Pancreas (tissue), 10 donors: ENCODE measurements at regions not wholly inside any gene's neighbourhood (a gene's known extent, or its start where the extent isn't known, plus 50 kb on each side); places are given as distances from the start of the nearest gene placed in this dataset.

Experiments used
- ATAC-seq, 4 donors: fragments of 200-7000 bp; cut with Tn5 transposase; one replicate each; pipeline versions ENCODE4 v1.8.0 to v1.9.1; 2020; ENCODE audit warnings: mild to moderate bottlenecking in 4 of 4, moderate library complexity in 4 of 4
- DNase-seq, 6 donors: peaks; one replicate each; pipeline ENCODE4 v3.0.0-alpha.2; 2020
- FAIRE-seq: peaks from 2 replicates; lab custom pipeline; 2012; peaks lifted over from hg19 to GRCh38; lab: Jason Lieb, UNC
- H3K27ac ChIP-seq, 4 donors: fragments of 200-600 bp; sonication (generic); 1 replicate in 3 of 4; 2 replicates in 1 of 4; pipeline versions ENCODE4 v1.5.0 to v1.8.0; 2020
- H3K27me3 ChIP-seq, 4 donors: fragments of 200-600 bp; one replicate each; pipeline ENCODE4 v1.8.0; 2021
- H3K36me3 ChIP-seq, 3 donors: fragments of 200-600 bp; sonication (generic) in 1 of 3; one replicate each; pipeline versions ENCODE4 v1.5.0 to v1.8.0; 2020 to 2021
- H3K4me1 ChIP-seq, 3 donors: fragments of 200-600 bp; one replicate each; pipeline ENCODE4 v1.8.0; 2021
- H3K4me3 ChIP-seq, 4 donors: fragments of 200-600 bp; sonication (generic) in 2 of 4; one replicate each; pipeline versions ENCODE4 v1.5.0 to v1.8.0; 2020 to 2021
- H3K9me3 ChIP-seq, 4 donors: fragments of 200-600 bp; one replicate each; pipeline ENCODE4 v1.8.0; 2021
- WGBS, 2 donors: extraction: QIAGEN DNeasy Blood & Tissue Kit; methylation state at CpG; one replicate each; pipeline ENCODE4 v1.1.7; 2013; 5-methylcytosine and 5-hydroxymethylcytosine counted together
- intact Hi-C, 3 donors: fragments of 100-400 bp; cut with DNase I; formaldehyde crosslinking; loops; one replicate each; pipeline versions ENCODE4 v1.11.1 to v1.14.2; 2022
- TF ChIP-seq, protein P1 (sequence below), 4 donors: fragments of 200-600 bp; sonication (generic) in 3 of 4; IDR thresholded peaks; one replicate each; pipeline versions ENCODE4 v1.5.0 to v1.8.0; 2021; ENCODE audit warnings: antibody characterized with exemption in 4 of 4
- donor health status: healthy with polysubstance abuse.
- donor health status: DM: no; HTN: no; CAD: no; lungs with moderate emphysema.
- donor health status: DM: no; HTN: no; CAD: no.
- donor health status: control.
- donor health status: control.
- donor health status: Bipolar disorder and iron deficiency.
- donor health status: DM: yes; HTN: yes; CAD: no.
- donor health status: DM: no; HTN: no; CAD: no.
- donor health status: DM: no; HTN: no; CAD: no.
- donor health status: DM: yes; HTN: yes; CAD: no.

DNA sequence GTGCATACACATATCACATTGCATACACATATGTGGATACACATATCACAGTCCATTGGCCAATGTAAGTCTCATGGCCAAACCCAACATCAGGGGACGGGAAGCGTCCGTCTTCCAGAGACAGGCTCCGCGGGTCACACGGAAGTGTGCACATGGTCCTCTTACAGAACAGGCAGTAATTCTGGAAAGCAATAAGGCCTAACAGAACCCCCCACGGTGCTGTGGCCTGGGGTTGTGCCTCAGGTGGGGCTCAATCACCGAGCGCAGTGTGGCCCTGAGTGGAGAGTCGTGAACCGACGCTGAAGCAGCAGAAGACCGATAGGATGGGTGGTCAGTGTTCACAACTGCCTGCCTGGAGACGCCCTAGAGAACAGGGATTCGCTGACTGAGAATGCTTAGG lies 857.3 kb downstream of the GALR1 start:
- no peaks in the 10 kb centered on the region for H3K36me3 ChIP-seq
- intact Hi-C loops, result no loop called here
- DNase-seq, result no peak
- ATAC-seq, result no peak
- H3K4me3 ChIP-seq, result no peak overlapping the region
- H3K27ac ChIP-seq, result no peak overlapping the region
- no peaks in the 10 kb centered on the region for H3K27me3 ChIP-seq
- H3K9me3 ChIP-seq, result no peaks in the 10 kb centered on the region
- FAIRE-seq, result no peak
- H3K4me1 ChIP-seq, result no peaks in the 10 kb centered on the region
- TF ChIP-seq, protein P1, sequence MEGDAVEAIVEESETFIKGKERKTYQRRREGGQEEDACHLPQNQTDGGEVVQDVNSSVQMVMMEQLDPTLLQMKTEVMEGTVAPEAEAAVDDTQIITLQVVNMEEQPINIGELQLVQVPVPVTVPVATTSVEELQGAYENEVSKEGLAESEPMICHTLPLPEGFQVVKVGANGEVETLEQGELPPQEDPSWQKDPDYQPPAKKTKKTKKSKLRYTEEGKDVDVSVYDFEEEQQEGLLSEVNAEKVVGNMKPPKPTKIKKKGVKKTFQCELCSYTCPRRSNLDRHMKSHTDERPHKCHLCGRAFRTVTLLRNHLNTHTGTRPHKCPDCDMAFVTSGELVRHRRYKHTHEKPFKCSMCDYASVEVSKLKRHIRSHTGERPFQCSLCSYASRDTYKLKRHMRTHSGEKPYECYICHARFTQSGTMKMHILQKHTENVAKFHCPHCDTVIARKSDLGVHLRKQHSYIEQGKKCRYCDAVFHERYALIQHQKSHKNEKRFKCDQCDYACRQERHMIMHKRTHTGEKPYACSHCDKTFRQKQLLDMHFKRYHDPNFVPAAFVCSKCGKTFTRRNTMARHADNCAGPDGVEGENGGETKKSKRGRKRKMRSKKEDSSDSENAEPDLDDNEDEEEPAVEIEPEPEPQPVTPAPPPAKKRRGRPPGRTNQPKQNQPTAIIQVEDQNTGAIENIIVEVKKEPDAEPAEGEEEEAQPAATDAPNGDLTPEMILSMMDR (IDR thresholded peaks at IDR 0.05), result no peak
- WGBS, 2 donors, result 84 to 91% methylated on average over 15 of the region's 15 CpGs

DNA sequence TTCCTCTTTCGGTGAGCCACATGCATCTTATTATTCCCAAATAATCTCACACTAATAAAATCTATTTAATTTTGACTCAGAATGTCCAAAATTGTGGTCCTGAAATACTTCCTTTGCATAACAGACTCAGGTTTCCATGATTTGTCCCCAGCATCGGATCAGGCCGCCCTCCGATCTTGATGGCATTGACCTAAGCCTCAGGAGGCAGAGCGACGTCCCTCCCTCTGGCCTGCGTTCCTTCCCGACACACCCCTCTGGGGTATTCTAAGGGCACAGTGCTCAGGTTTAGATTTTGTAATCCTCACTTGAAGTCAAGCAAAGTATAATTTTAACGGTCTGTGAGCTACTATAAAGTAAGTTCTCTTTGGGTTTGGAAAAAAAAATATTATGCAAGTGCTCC lies 857.7 kb downstream of the GALR1 start:
- 62 to 75% methylated on average over 9 of the region's 9 CpGs for WGBS, 2 donors
- no peak for ATAC-seq
- Histone ChIP-seq H3K27me3 (no peaks in the 10 kb centered on the region), H3K36me3 (no peaks in the 10 kb centered on the region), H3K4me3 (no peak overlapping the region), H3K4me1 (no peaks in the 10 kb centered on the region), H3K9me3 (no peaks in the 10 kb centered on the region), H3K27ac (no peak overlapping the region)
- intact Hi-C loops, result no loop called here
- DNase-seq, result no peak
- FAIRE-seq, result no peak
- TF ChIP-seq, protein P1 (IDR thresholded peaks at IDR 0.05), result no peak

DNA sequence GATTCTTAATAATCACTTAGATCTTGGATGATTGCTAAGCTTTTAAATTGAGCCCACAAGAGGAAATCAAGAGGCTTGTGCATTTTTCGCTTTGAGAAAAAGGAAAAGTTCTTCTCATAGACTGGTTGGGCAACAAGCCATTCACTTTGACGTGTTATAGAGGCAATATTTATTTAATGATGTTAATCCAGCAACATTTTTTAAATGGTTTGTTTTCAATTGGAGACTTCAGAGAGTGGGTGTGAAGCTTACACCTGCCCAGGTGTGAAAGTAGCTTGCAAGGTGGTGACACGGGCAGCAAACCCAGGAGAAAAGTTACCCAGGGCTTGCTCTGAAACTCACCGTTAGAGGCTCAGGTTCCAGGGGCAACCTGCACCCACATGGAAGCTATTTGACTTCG lies 858.9 kb downstream of the GALR1 start:
- DNase-seq, result no peak
- 35 to 37% methylated on average over 5 of the region's 5 CpGs for WGBS, 2 donors
- FAIRE-seq, result no peak
- TF ChIP-seq, protein P1 (IDR thresholded peaks at IDR 0.05), result no peak
- H3K9me3 ChIP-seq, result no peaks in the 10 kb centered on the region
- intact Hi-C loops, result no loop called here
- H3K27me3 ChIP-seq, result no peaks in the 10 kb centered on the region
- no peaks in the 10 kb centered on the region for H3K36me3 ChIP-seq
- H3K4me3 ChIP-seq, result no peak overlapping the region
- H3K27ac ChIP-seq, result no peak overlapping the region
- no peak for ATAC-seq
- H3K4me1 ChIP-seq, result no peaks in the 10 kb centered on the region

DNA sequence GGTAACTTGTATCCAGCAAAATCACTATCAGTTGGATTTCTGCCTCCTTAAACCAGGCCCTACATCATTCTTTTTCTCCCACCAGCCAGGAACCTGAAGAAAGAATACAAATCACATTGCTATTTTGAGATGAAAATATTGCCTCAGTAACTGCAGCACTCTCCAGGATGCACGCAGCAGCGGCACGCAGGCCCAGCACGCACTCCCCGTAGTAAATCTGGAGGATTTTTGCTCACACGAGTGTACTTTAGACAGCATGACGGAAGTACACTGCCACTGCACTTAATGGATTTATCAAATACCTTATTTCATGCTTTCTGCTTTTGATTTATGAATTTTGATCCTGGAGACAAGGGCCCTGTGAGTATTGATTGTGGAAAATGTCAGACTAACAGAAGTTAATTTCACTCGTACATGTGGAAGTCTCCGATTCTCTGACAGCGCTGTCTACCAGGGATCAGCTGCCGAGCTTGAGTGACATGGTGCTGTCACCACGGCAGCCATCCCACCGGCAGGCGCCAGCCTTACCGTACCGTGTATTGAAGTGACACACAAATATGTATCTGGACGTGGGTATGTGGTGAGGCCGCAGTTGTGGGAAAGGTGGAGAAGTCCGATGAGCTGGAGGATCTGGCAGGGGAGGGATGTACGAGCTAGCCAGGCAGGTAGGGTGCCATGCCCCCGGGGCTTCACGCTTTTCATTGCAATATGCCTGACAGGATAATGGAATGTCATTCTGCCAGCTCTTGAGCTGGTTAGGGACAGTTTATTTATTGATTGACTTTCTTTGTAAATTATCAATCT lies 863.7 kb downstream of the GALR1 start:
- Histone ChIP-seq H3K36me3 (no peaks in the 10 kb centered on the region), H3K4me3 (no peak overlapping the region), H3K27me3 (no peaks in the 10 kb centered on the region), H3K9me3 (no peaks in the 10 kb centered on the region), H3K27ac (no peak overlapping the region), H3K4me1 (no peaks in the 10 kb centered on the region)
- FAIRE-seq (no peak), ATAC-seq (no peak), DNase-seq (no peak)
- intact Hi-C loops, result no loop called here
- WGBS, 2 donors, result 67 to 74% methylated on average over 22 of the region's 22 CpGs
- TF ChIP-seq, protein P1 (IDR thresholded peaks at IDR 0.05), result no peak

DNA sequence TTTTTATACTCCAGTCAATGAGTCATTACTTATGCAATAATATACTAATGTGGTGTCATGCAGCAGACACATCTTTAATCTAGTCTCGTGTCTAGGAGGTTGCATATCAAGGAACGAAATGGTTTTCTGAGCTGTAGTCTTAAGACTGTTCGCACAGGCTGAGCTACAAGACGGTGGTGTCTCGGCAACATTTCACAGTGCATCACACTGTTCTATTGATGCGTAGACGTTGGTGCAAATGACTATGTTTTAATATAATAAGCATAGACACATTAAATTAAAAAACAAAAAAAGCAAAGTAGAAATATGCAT lies 864.2 kb downstream of the GALR1 start:
- FAIRE-seq, result no peak
- Histone ChIP-seq H3K36me3 (no peaks in the 10 kb centered on the region), H3K4me3 (no peak overlapping the region), H3K27me3 (no peaks in the 10 kb centered on the region), H3K27ac (no peak overlapping the region), H3K9me3 (no peaks in the 10 kb centered on the region), H3K4me1 (no peaks in the 10 kb centered on the region)
- DNase-seq, result no peak
- ATAC-seq, result no peak
- WGBS, 2 donors, result 65 to 81% methylated on average over 7 of the region's 7 CpGs
- intact Hi-C loops, result no loop called here
- TF ChIP-seq, protein P1 (IDR thresholded peaks at IDR 0.05), result no peak
